ENCODE measurements at regions not wholly inside any gene's neighbourhood (a gene's known extent, or its start where the extent isn't known, plus 50 kb on each side); places are given as distances from the start of the nearest gene placed in this dataset.

DNA sequence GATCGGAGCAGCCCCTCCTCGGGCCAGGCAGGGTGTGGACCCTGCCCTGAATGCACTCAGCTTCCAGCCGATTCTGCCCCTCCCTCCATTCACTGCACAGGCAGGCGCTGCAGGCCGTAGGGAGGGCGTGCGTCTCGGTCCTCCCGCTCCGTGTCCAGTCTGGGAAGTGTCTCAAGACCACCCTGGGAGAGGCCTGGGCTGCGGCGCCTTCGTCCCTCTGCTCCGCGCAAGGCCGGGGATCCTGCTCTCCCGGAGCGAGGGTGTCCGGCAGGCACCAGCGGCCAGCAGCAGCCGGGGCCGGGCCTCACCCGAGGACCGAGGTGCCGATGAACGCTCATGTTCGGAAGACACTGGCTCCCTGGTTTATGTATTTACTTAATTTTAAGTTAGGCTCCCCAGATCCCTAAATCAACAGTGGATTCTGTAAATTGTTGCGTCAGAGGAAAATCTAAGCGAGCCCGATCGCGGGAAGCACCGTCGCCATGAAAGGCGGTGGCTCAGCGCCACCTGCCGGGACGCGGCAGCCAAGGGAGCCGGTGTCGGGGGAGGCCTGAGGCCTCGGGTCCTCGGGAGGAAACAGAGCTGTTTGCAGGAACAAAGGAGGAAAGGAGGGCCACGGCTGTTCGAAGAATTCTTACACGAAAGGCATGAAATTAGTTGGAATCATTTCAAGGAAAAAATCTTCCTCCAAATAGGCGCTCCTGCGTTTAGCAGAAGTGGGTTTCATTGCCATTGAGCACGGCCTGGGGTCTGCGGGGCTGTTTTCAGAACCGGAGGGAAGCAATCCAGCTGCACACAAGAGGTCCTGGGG lies 195.3 kb downstream of the BRD1 start:
- TF ChIP-seq ZSCAN16 (tag by site-specific recombination; IDR thresholded peaks at IDR 0.05), result no peak
- TF ChIP-seq, protein P1, sequence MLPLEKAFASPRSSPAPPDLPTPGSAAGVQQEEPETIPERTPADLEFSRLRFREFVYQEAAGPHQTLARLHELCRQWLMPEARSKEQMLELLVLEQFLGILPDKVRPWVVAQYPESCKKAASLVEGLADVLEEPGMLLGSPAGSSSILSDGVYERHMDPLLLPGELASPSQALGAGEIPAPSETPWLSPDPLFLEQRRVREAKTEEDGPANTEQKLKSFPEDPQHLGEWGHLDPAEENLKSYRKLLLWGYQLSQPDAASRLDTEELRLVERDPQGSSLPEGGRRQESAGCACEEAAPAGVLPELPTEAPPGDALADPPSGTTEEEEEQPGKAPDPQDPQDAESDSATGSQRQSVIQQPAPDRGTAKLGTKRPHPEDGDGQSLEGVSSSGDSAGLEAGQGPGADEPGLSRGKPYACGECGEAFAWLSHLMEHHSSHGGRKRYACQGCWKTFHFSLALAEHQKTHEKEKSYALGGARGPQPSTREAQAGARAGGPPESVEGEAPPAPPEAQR (tag by site-specific recombination; IDR thresholded peaks at IDR 0.05), result no peak
- TF ChIP-seq, protein P2, sequence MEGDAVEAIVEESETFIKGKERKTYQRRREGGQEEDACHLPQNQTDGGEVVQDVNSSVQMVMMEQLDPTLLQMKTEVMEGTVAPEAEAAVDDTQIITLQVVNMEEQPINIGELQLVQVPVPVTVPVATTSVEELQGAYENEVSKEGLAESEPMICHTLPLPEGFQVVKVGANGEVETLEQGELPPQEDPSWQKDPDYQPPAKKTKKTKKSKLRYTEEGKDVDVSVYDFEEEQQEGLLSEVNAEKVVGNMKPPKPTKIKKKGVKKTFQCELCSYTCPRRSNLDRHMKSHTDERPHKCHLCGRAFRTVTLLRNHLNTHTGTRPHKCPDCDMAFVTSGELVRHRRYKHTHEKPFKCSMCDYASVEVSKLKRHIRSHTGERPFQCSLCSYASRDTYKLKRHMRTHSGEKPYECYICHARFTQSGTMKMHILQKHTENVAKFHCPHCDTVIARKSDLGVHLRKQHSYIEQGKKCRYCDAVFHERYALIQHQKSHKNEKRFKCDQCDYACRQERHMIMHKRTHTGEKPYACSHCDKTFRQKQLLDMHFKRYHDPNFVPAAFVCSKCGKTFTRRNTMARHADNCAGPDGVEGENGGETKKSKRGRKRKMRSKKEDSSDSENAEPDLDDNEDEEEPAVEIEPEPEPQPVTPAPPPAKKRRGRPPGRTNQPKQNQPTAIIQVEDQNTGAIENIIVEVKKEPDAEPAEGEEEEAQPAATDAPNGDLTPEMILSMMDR (tag by site-specific recombination; IDR thresholded peaks at IDR 0.05), result peak; percentile 68; the same call in 1 of the 2 replicates
- TF ChIP-seq, protein P3, sequence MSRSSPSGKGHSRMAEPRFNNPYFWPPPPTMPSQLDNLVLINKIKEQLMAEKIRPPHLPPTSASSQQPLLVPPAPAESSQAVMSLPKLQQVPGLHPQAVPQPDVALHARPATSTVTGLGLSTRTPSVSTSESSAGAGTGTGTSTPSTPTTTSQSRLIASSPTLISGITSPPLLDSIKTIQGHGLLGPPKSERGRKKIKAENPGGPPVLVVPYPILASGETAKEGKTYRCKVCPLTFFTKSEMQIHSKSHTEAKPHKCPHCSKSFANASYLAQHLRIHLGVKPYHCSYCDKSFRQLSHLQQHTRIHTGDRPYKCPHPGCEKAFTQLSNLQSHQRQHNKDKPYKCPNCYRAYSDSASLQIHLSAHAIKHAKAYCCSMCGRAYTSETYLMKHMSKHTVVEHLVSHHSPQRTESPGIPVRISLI (tag by site-specific recombination; IDR thresholded peaks at IDR 0.05), result no peak
- no peak for TF ChIP-seq YY1 (tag by site-specific recombination; IDR thresholded peaks at IDR 0.05)
- no peak for TF ChIP-seq GLI4 (tag by site-specific recombination; IDR thresholded peaks at IDR 0.05)
- TF ChIP-seq, protein P4, sequence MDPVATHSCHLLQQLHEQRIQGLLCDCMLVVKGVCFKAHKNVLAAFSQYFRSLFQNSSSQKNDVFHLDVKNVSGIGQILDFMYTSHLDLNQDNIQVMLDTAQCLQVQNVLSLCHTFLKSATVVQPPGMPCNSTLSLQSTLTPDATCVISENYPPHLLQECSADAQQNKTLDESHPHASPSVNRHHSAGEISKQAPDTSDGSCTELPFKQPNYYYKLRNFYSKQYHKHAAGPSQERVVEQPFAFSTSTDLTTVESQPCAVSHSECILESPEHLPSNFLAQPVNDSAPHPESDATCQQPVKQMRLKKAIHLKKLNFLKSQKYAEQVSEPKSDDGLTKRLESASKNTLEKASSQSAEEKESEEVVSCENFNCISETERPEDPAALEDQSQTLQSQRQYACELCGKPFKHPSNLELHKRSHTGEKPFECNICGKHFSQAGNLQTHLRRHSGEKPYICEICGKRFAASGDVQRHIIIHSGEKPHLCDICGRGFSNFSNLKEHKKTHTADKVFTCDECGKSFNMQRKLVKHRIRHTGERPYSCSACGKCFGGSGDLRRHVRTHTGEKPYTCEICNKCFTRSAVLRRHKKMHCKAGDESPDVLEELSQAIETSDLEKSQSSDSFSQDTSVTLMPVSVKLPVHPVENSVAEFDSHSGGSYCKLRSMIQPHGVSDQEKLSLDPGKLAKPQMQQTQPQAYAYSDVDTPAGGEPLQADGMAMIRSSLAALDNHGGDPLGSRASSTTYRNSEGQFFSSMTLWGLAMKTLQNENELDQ (tag by site-specific recombination; IDR thresholded peaks at IDR 0.05; ENCODE audit: low read depth), result no peak
